Heart right ventricle (tissue), 16 donors: ENCODE measurements at regions not wholly inside any gene's neighbourhood (a gene's known extent, or its start where the extent isn't known, plus 50 kb on each side); places are given as distances from the start of the nearest gene placed in this dataset.
"Not testable (repeated sequence)": the region's sequence is repeated elsewhere in the genome, so short reads cannot be mapped to it uniquely, and the experiment has no call there.

Experiments used
- ATAC-seq, 8 donors: fragments of 200-7000 bp; cut with Tn5 transposase; one replicate each; pipeline ENCODE4 v1.9.1; 2020; ENCODE audit warnings: mild to moderate bottlenecking in 8 of 8, moderate library complexity in 8 of 8, moderate number of reproducible peaks in 1 of 8
- DNase-seq, 2 donors: peaks; one replicate each; pipeline ENCODE4 v3.0.0-alpha.2; 2020
- H3K27ac ChIP-seq, 10 donors: fragments of 200-600 bp; sonication (generic) in 2 of 10; one replicate each; pipeline versions ENCODE4 v1.5.0 to v1.8.0; 2020 to 2022; ENCODE audit warnings: mild to moderate bottlenecking in 3 of 10
- H3K27me3 ChIP-seq, 7 donors: fragments of 200-600 bp; one replicate each; pipeline ENCODE4 v1.8.0; 2021 to 2022; ENCODE audit warnings: mild to moderate bottlenecking in 2 of 7
- H3K36me3 ChIP-seq, 9 donors: fragments of 200-600 bp; sonication (generic) in 1 of 9; one replicate each; pipeline versions ENCODE4 v1.5.0 to v1.8.0; 2020 to 2022; ENCODE audit warnings: mild to moderate bottlenecking in 2 of 9
- H3K4me1 ChIP-seq, 9 donors: fragments of 200-600 bp; sonication (generic) in 1 of 9; one replicate each; pipeline versions ENCODE4 v1.5.0 to v1.8.0; 2020 to 2022; ENCODE audit warnings: mild to moderate bottlenecking in 4 of 9
- H3K4me3 ChIP-seq, 10 donors: fragments of 200-600 bp; sonication (generic) in 2 of 10; one replicate each; pipeline versions ENCODE4 v1.5.0 to v1.8.0; 2020 to 2022; ENCODE audit warnings: mild to moderate bottlenecking in 7 of 10, moderate library complexity in 2 of 10
- H3K9me3 ChIP-seq, 11 donors: fragments of 200-600 bp in 10 of 11; sonication (generic) in 2 of 11; one replicate each; pipeline versions ENCODE4 v1.5.0 to v1.8.0; 2013 to 2022; ENCODE audit warnings: mild to moderate bottlenecking in 2 of 11, control low read depth in 1 of 11, moderate library complexity in 1 of 11
- CTCF ChIP-seq, 9 donors: fragments of 200-600 bp; sonication (generic) in 2 of 9; IDR thresholded peaks; one replicate each; pipeline versions ENCODE4 v1.5.0 to v1.8.0; 2021 to 2022; ENCODE audit warnings: antibody characterized with exemption in 9 of 9, mild to moderate bottlenecking in 5 of 9, moderate library complexity in 1 of 9
- WGBS, 2 donors: extraction: QIAGEN DNeasy Blood & Tissue Kit; methylation state at CpG; one replicate each; pipeline ENCODE4 v1.1.7; 2013; ENCODE audit warnings: inconsistent platforms in 1 of 2; 5-methylcytosine and 5-hydroxymethylcytosine counted together
- intact Hi-C, 10 donors: fragments of 100-400 bp; cut with DNase I; formaldehyde crosslinking; loops; one replicate each; pipeline versions ENCODE4 v1.11.1 to v1.14.2; 2022
- donor health status: Arrhythmogenic right ventricular cardiomyopathy.
- donor health status: ischemic (EF 13 %, LVEDD 7.1; RV severe dilation, severe dysfunction).
- donor health status: healthy with polysubstance abuse.
- donor health status: DM: no; HTN: yes; CAD: no.
- donor health status: DM: no; HTN: no; CAD: no.
- donor health status: ischemic (EF 25% LVEDD 6.9; RV normal size, moderate dysfunction).
- donor health status: ischemic (EF 25% LVEDD 5.7; RV mildly dilated, moderate dysfunction).
- donor health status: healthy.
- donor health status: DM: yes; HTN: yes; CAD: no.
- donor health status: Ischemic cardiomyopathy.
- donor health status: ischemic (EF 35%, LVEDD 5.7; RV mildly dilated, moderate dysfunction).
- donor health status: nonischemic (EF 11% LVEDD 7.7; RV severe dilation, severe dysfunction).
- donor health status: DM: yes; HTN: yes; CAD: no.
- donor health status: PGD.
- donor health status: ischemic (EF 29% LVEDD 5.4; RV normal size, mild dysfunction).
- donor health status: nonischemic (EF 23%, LVEDD 6.1; RV moderate dilation, normal function).

GRCh38 chr14:105627701-105628100, 101.3 kb downstream of the TMEM121 start:
- no peak for TF ChIP-seq CTCF (IDR thresholded peaks at IDR 0.05)
- Histone ChIP-seq H3K36me3 (no peaks in the 10 kb centered on the region), H3K9me3 (peaks cover 0 to 25% (median 0%) of the 10 kb centered on the region in 11 donors), H3K4me1 (no peaks in the 10 kb centered on the region), H3K4me3 (no peak overlapping the region), H3K27ac (no peak overlapping the region), H3K27me3 (peaks cover 0 to 11% (median 0%) of the 10 kb centered on the region in 7 donors)
- no peak for DNase-seq
- intact Hi-C loops: no loop called here
- ATAC-seq: no peak
- 57 to 77% methylated on average over 9 to 10 of the region's 10 CpGs for WGBS, 2 donors

- H3K36me3 ChIP-seq, intact Hi-C loops, H3K4me3 ChIP-seq, H3K4me1 ChIP-seq, H3K27ac ChIP-seq, DNase-seq: not testable (repeated sequence)
- Histone ChIP-seq H3K27me3 (peaks cover 0 to 11% (median 0%) of the 10 kb centered on the region in 7 donors), H3K9me3 (peaks cover 0 to 29% (median 0%) of the 10 kb centered on the region in 11 donors)
- 63 to 74% methylated on average over 4 of the region's 4 CpGs for WGBS, 2 donors
- ATAC-seq: peak in 1 of 8 donors; percentile 24
Observed at GRCh38 chr14:105628126-105628525, 101.7 kb downstream of the TMEM121 start.

DNA sequence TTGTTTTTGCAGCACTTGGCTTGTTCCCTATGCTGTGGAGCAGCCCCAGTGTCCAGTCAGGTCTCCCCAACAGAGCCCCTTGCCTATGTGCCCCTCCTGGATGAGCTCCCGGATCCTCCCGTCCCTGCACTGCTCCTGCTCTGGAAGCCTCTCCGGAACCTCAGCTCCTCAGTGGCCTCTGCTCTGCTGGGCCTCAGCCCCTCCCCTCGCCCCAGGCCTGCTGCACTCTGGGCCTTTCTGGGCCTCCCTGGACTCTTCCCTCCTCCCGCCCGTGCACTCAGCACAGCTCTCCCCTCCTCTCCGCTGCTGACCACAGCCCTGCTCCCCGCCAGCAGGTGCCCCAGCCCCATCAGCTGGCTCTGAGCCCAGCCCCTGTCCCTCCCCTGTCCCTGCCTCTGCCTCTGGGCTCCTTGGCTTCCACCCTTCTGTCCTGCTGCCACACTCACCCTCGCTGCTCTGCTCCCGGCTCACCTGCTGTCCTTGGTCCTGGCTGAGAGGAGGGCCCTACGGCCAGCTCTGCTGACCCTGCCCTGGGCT, 102.2 kb downstream of the TMEM121 start:
- H3K4me1 ChIP-seq, DNase-seq, intact Hi-C loops, H3K36me3 ChIP-seq, H3K4me3 ChIP-seq, H3K27ac ChIP-seq: not testable (repeated sequence)
- peaks cover 0 to 32% (median 0%) of the 10 kb centered on the region in 11 donors for H3K9me3 ChIP-seq
- peaks cover 0 to 11% (median 0%) of the 10 kb centered on the region in 7 donors for H3K27me3 ChIP-seq
- 51 to 56% methylated on average over 9 of the region's 11 CpGs for WGBS, 2 donors
- peak in 3 of 8 donors; percentile 9 to 34 (median 23) for ATAC-seq

DNA sequence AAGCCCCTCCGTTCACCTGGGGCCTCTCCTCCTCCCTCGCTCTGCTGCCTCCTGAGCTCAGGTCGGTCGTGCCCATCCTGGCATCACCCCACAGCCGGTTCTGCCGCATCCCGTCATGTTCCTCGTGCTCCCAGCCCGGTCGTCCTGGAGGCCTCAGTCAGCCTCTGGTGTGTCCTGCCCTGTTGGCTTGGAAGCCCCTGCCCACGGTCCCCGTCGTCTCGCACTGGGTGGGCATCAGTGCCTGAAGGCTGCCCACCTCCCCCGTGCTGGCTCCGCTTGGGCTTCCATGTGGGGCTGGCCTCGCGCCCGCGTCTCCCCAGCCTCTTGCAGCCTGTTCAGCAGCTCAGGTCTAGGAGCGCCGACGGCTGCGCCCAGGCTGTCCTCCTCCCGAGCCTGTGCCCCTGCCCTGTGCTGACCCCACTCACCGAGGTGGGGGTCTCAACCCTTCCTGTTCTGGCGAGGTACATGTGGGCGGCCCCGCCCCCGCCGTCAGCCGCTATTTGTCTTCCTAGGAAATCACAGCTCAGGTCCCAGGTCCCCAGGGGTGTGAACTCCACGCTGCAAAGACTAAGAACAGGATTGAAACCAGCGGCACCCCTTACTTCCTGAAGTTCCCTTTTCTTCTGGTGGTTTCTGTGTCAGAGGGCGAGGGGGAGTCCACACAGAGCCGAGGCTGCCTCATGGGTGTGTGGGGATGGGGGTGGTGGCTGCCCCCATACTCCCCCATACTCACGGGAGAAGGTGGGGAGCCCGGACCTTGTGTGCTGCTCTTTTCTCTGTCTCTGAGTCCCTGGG, 102.9 kb downstream of the TMEM121 start:
- DNase-seq, H3K36me3 ChIP-seq, H3K4me3 ChIP-seq, intact Hi-C loops, H3K4me1 ChIP-seq, H3K27ac ChIP-seq: not testable (repeated sequence)
- Histone ChIP-seq H3K27me3 (peaks cover 0 to 11% (median 0%) of the 10 kb centered on the region in 7 donors), H3K9me3 (peaks cover 0 to 33% (median 0%) of the 10 kb centered on the region in 11 donors)
- ATAC-seq: peak in 5 of 8 donors; percentile 12 to 48 (median 18)
- 71 to 82% methylated on average over 38 of the region's 38 CpGs for WGBS, 2 donors

GRCh38 chr14:105629886-105630215, 103.5 kb downstream of the TMEM121 start:
- TF ChIP-seq CTCF (IDR thresholded peaks at IDR 0.05): no peak
- 63 to 64% methylated on average over 3 to 5 of the region's 5 CpGs for WGBS, 2 donors
- intact Hi-C loops: no loop called here
- H3K4me1 ChIP-seq: no peaks in the 10 kb centered on the region
- ATAC-seq: no peak
- no peak overlapping the region for H3K27ac ChIP-seq
- no peak for DNase-seq
- H3K27me3 ChIP-seq: peaks cover 0 to 11% (median 0%) of the 10 kb centered on the region in 7 donors
- peaks cover 0 to 33% (median 0%) of the 10 kb centered on the region in 11 donors for H3K9me3 ChIP-seq
- H3K4me3 ChIP-seq: no peak overlapping the region
- no peaks in the 10 kb centered on the region for H3K36me3 ChIP-seq

GRCh38 chr14:105630293-105630934, 104.0 kb downstream of the TMEM121 start:
- ATAC-seq, H3K4me1 ChIP-seq, intact Hi-C loops, H3K27ac ChIP-seq, DNase-seq, H3K4me3 ChIP-seq, H3K36me3 ChIP-seq: not testable (repeated sequence)
- peaks cover 0 to 11% (median 0%) of the 10 kb centered on the region in 7 donors for H3K27me3 ChIP-seq
- peaks cover 0 to 33% (median 0%) of the 10 kb centered on the region in 11 donors for H3K9me3 ChIP-seq
- WGBS, 2 donors: 76 to 79% methylated on average over 5 to 7 of the region's 8 CpGs

GRCh38 chr14:105630935-105631779, 104.8 kb downstream of the TMEM121 start:
- WGBS, 2 donors: 76 to 81% methylated on average over 21 to 22 of the region's 24 CpGs
- H3K36me3 ChIP-seq, H3K4me3 ChIP-seq, DNase-seq, intact Hi-C loops, H3K27ac ChIP-seq, H3K4me1 ChIP-seq, ATAC-seq: not testable (repeated sequence)
- H3K27me3 ChIP-seq: peaks cover 0 to 11% (median 0%) of the 10 kb centered on the region in 7 donors
- H3K9me3 ChIP-seq: peaks cover 0 to 33% (median 0%) of the 10 kb centered on the region in 11 donors
